ENCODE measurements at regions not wholly inside any gene's neighbourhood (a gene's known extent, or its start where the extent isn't known, plus 50 kb on each side); places are given as distances from the start of the nearest gene placed in this dataset.

DNA sequence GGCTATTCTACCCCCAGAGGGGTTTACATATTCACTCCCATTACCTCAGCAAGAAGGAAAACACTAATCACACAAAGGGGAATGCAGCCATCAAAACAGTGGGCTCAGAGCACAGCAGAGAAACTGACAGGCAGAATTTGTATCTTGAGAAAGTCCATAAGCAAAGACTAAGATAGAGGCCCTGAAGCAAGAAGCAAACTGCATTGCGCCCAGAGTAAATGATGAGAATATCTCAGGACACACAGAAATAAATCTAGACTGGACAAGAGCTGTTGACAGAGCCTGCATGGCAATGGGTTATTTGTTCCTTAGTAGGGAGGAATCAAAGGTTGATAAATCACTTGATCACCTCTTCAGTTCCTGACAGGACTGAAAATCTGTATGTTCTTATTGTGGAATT lies 440.7 kb upstream of the CELF2 start:
- H3K36me3 ChIP-seq = no peaks in the 10 kb centered on the region
- H3K4me3 ChIP-seq = no peak overlapping the region
- no peak for TF ChIP-seq POLR2A (IDR thresholded peaks at IDR 0.05)
- TF ChIP-seq, protein P1, sequence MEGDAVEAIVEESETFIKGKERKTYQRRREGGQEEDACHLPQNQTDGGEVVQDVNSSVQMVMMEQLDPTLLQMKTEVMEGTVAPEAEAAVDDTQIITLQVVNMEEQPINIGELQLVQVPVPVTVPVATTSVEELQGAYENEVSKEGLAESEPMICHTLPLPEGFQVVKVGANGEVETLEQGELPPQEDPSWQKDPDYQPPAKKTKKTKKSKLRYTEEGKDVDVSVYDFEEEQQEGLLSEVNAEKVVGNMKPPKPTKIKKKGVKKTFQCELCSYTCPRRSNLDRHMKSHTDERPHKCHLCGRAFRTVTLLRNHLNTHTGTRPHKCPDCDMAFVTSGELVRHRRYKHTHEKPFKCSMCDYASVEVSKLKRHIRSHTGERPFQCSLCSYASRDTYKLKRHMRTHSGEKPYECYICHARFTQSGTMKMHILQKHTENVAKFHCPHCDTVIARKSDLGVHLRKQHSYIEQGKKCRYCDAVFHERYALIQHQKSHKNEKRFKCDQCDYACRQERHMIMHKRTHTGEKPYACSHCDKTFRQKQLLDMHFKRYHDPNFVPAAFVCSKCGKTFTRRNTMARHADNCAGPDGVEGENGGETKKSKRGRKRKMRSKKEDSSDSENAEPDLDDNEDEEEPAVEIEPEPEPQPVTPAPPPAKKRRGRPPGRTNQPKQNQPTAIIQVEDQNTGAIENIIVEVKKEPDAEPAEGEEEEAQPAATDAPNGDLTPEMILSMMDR (IDR thresholded peaks at IDR 0.05) = no peak
- no peaks in the 10 kb centered on the region for H3K4me1 ChIP-seq
- no peaks in the 10 kb centered on the region for H3K27me3 ChIP-seq
- DNase-seq = no peak
- no peaks in the 10 kb centered on the region for H3K9me3 ChIP-seq
- H3K27ac ChIP-seq = no peak overlapping the region

DNA sequence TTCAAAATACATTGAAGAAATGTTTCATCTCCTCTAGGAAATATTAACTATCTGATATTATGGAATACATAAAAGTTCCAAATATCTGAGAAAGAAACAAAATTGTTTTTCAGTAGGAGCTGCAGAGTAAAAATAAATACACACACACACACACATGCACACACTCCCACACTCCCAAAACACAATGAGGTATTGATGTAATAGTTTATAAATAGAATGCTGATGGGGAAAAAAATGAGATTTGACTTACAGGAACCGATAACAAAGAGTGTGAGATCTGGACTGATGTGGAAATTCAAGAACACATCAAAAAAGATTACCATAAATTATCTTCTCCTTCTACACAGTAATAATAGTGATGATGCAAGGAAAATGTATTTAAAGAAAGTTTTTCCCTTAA lies 438.0 kb upstream of the CELF2 start:
- no peaks in the 10 kb centered on the region for H3K27me3 ChIP-seq
- no peaks in the 10 kb centered on the region for H3K9me3 ChIP-seq
- no peaks in the 10 kb centered on the region for H3K36me3 ChIP-seq
- no peak overlapping the region for H3K4me3 ChIP-seq
- no peak overlapping the region for H3K27ac ChIP-seq
- H3K4me1 ChIP-seq = no peaks in the 10 kb centered on the region
- TF ChIP-seq, protein P1 (IDR thresholded peaks at IDR 0.05) = no peak
- no peak for TF ChIP-seq POLR2A (IDR thresholded peaks at IDR 0.05)
- no peak for DNase-seq

DNA sequence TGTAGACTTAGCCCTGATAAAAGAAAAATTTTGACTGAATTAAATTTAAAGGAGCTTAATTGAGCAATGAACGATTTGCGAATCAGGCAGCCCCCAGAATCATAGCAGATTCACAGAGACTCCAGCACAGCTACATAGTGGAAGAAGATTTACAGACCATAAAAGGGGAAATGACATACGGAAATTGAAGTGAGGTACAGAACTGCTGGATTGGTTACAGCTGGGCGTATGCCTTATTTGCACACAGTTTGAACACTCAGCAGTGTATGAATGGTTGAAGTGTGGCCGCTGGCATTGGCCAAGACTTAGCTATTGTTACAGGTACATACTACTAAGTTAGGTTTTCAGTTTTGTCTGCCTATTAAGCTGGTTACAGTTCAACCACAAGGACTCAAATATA lies 433.5 kb upstream of the CELF2 start:
- Histone ChIP-seq H3K9me3 (no peaks in the 10 kb centered on the region), H3K27ac (no peak overlapping the region), H3K36me3 (no peaks in the 10 kb centered on the region), H3K4me3 (no peak overlapping the region), H3K4me1 (no peaks in the 10 kb centered on the region), H3K27me3 (no peaks in the 10 kb centered on the region)
- TF ChIP-seq, protein P1 (IDR thresholded peaks at IDR 0.05) = no peak
- TF ChIP-seq POLR2A (IDR thresholded peaks at IDR 0.05) = no peak
- DNase-seq = no peak

DNA sequence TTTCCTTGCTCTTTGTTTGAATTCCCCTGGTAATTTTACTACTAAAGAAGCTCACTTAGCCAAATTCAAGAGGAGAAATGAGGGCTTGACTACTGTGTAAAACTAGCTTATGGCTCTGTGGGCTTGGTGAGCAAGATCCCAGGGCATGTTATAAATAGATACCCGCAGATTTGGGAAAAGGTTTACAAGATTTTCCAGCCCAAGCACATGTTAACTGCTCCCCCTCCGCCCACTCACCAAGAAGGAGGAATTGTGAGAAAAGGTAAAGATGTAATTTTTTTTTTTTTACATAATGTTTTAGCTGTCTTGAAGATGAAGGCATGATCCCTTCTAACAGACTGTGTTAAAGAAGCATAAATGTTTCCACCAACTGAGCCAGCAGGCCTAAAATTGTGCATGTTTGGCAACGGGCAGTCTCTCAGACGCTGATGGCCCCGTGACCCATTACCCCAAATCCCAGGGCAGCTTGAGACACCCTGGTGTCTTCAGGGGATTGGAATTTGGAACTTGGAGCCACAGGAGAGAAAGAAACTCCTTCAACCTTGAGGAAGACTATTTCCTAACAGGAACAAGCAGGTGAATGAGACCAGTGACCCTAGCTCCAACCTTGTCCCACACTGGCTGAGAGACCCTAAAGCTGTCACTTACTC lies 429.8 kb upstream of the CELF2 start:
- Histone ChIP-seq H3K27ac (no peak overlapping the region), H3K4me1 (no peaks in the 10 kb centered on the region), H3K27me3 (no peaks in the 10 kb centered on the region), H3K4me3 (no peak overlapping the region), H3K9me3 (no peaks in the 10 kb centered on the region), H3K36me3 (no peaks in the 10 kb centered on the region)
- DNase-seq = no peak
- TF ChIP-seq POLR2A (IDR thresholded peaks at IDR 0.05) = no peak
- TF ChIP-seq, protein P1 (IDR thresholded peaks at IDR 0.05) = no peak

DNA sequence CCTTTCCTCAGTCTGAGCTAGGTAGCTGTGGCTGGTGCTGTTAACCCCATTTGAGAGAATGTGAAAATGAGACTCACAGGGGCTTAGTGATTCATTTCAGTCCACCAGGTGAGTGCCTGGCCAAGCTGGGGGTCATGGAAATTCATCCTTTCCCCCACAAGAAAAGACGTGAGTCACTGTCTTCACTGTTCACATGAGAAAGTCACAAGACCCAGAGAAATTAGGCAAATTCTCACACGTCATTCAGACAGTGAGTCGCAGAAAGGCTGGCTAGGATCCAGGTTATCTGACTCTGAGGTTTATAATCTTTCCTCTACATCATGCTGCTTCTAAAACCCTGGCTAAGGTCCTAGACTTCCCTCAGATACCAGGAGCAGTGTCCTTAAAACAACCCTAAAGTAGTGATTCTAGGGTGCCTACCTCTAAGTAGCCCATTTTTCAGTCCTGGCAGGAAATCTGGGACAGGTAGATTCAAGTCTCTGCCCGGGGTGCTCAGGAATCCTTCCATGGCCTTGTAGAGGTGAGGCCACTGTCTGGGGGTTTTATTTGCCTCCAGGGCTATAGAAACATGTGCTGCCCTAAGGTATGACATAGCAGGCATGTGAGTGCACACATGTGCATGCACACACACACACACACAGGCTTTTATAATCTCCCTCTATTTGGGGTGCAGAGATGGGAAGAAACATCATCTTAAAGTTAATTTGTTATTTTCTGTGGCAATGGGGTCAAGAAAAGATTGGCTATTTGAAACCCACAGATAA lies 427.9 kb upstream of the CELF2 start:
- Histone ChIP-seq H3K4me3 (no peak overlapping the region), H3K36me3 (no peaks in the 10 kb centered on the region), H3K9me3 (no peaks in the 10 kb centered on the region), H3K4me1 (no peaks in the 10 kb centered on the region), H3K27ac (no peak overlapping the region), H3K27me3 (no peaks in the 10 kb centered on the region)
- DNase-seq = no peak
- TF ChIP-seq POLR2A (IDR thresholded peaks at IDR 0.05) = no peak
- TF ChIP-seq, protein P1 (IDR thresholded peaks at IDR 0.05) = no peak
